Keratinocyte (primary cell): ENCODE measurements at regions not wholly inside any gene's neighbourhood (a gene's known extent, or its start where the extent isn't known, plus 50 kb on each side); places are given as distances from the start of the nearest gene placed in this dataset.

Source experiments
- EZH2 ChIP-seq: IDR thresholded peaks from one replicate; pipeline ENCODE4 v1.6.1; 2012; ENCODE audit warnings: inconsistent platforms, mild to moderate bottlenecking, low read length, moderate library complexity
- TF ChIP-seq, protein P1 (sequence below), 3 experiments: IDR thresholded peaks in 1 of 3; conservative IDR thresholded peaks in 1 of 3; optimal IDR thresholded peaks in 1 of 3; 2 replicates in 2 of 3; 3 replicates in 1 of 3; pipeline versions ENCODE3 to v1.5.1; 2011; ENCODE audit warnings: low read length in 3 of 3, mild to moderate bottlenecking in 3 of 3, moderate library complexity in 2 of 3, control low read depth in 1 of 3, inconsistent platforms in 1 of 3; ENCODE audit not compliant: insufficient read depth in 2 of 3; ENCODE audit errors: extremely low read depth in 1 of 3

DNA sequence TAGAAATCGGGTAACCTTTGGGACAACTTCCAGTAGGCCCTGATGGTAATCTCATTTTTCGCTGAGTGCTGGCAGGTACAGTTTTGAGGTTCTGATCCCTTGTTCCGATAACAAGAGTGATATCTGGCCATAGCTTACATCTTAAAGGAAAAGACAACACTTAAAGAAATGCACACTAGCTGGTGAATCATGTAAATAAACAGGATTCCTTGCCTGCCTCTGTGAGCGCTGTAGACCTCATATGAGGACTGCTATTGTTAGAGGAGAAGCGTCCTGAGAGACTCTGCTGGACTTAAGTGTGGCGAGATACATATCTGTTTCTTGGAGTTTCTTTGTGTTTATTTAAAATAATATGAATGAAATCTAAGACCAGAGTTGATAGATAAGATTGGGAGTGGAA lies 149.3 kb upstream of the SLC4A4 start:
- TF ChIP-seq, protein P1, sequence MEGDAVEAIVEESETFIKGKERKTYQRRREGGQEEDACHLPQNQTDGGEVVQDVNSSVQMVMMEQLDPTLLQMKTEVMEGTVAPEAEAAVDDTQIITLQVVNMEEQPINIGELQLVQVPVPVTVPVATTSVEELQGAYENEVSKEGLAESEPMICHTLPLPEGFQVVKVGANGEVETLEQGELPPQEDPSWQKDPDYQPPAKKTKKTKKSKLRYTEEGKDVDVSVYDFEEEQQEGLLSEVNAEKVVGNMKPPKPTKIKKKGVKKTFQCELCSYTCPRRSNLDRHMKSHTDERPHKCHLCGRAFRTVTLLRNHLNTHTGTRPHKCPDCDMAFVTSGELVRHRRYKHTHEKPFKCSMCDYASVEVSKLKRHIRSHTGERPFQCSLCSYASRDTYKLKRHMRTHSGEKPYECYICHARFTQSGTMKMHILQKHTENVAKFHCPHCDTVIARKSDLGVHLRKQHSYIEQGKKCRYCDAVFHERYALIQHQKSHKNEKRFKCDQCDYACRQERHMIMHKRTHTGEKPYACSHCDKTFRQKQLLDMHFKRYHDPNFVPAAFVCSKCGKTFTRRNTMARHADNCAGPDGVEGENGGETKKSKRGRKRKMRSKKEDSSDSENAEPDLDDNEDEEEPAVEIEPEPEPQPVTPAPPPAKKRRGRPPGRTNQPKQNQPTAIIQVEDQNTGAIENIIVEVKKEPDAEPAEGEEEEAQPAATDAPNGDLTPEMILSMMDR (optimal IDR thresholded peaks at IDR 0.05 in 1 of 3, IDR thresholded peaks at IDR 0.05 in 1 of 3, conservative IDR thresholded peaks at IDR 0.05 in 1 of 3; ENCODE audit: extremely low read depth in 1 of 3, insufficient read depth in 2 of 3, low read length in 3 of 3): no peak
- TF ChIP-seq EZH2: no peak
